ENCODE measurements at regions not wholly inside any gene's neighbourhood (a gene's known extent, or its start where the extent isn't known, plus 50 kb on each side); places are given as distances from the start of the nearest gene placed in this dataset.
"Not testable (repeated sequence)": the region's sequence is repeated elsewhere in the genome, so short reads cannot be mapped to it uniquely, and the experiment has no call there.

DNA sequence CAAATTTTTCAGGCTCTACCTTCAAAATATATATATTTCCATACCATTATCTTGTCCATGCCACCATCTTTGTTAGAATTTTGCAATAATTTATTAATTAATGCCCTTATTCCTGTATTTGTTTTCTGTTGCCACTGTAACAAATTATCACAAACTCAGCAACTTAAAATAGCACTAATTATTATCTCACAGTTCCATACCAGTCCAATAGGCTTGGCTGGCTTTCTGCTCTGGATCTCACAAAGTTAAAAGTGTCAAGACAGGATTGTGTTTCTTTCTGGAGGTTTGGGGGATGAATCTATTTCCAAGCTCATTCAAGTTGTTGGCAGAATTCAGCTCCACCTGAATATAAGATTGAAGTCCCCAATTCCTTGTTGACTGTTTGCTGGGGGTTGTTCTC, 58.6 kb upstream of the SLC38A4 start:
- DNase-seq (ENCODE audit: low spot score) = no peak

DNA sequence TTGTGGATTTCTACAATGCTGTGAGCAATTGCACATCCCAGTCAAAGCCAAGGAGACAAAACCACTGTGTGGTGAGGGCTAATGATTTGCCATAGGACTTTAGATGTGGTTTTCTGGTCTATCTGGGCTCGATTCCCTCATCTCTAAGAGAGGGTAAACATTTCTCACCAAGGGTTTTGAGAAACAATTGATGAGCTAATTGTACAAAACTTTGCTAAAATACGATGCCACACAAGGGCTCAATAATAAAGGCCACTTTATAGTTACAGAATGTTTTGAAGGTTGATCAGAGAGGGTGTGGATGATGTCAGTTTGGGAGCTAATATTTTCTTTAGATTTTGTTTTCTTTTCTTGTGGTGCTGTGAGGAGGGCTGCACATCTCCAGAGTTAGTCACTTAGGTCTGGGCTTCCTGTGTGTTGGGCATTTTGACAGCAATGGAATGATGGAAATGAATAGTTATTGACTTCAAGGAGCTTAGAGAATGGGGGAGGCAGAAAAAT, 60.8 kb upstream of the SLC38A4 start:
- DNase-seq (ENCODE audit: low spot score) = no peak

DNA sequence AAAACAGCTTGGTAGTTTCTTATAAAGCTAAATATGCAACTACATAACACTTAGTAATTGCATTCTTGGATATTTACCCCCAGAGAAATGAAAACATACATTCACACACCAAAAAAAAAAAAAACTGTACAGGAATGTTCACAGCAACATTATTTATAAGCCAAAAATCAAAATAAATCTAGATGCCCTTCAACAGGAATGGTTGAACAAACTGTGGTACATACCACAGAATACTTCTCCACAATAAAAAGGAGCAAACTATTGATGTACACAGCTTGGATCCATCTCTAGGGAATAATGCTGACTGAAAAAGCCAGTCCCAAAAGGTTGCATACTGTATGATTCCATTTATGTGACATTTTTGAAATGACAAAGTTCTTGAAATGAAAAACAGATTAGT, 62.1 kb upstream of the SLC38A4 start:
- DNase-seq (ENCODE audit: low spot score) = no peak

DNA sequence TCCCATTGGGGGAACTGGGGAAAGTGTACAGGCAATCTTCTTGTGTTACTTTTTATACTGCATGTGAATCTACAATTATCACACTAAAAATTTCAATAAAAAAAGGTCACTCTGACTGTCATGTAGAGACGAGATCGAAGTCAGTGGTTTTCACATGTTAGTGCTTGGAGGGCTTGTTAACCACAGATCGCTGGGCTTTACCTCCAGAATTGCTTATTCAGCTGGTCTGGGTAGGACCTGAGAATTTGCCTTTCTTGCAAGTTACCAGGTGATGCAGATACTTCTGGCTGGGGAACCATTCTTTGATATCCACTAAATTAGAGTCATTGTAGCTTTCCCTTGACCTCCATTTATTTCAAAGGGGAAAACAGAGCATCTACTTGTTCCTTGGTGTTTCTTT, 62.8 kb upstream of the SLC38A4 start:
- no peak for DNase-seq (ENCODE audit: low spot score)

DNA sequence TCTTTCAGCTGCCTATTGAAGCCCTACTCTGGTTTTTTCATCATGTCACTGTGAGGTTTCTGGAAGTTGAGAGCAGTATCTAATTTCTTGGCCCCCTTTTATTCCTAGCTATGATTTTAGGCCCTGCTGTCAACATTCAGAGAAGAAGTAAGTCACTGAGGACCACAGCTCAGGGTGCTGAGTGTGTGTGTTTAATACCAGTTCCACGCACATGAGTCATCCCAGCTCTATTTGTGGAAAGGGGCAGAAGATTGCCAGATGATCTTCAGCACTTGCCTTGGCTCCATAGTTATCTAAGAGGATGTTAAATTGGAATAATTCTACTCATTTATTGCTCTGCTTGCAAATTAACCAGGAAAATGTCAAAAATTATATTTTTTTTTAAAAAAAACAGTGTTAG, 65.5 kb upstream of the SLC38A4 start:
- DNase-seq (ENCODE audit: low spot score) = no peak

DNA sequence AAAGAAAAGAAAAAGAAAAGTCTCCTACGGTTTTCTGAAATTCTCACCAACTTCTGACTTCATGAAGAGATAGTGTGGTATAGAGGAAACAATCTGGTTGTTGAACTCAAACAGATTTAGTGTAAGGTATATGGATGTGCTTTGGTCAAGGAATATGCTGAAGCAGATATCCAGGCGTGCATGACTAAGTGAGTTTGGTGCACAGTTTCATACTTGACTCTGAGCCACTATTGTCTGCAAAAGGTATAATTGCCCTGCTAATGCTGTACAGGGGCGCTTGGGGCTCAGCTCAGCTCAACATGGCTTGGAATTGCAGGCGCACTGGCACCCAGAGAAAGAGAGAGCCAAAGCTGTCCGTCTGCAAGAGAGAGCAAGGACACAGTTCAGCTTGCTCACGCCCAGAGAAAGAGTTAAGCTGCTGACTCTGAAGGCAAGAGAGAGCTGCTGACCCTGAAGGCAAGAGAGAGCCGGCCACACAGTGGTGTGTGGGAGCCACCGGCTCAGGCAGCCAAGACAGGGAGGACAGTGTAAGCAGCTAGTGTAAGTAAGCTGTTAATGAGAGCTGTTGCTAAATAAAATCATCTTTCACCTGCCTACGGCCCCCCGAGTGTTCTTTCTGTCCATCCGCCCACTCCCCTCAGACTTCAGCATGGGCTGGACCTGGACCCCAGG, 66.4 kb upstream of the SLC38A4 start:
- DNase-seq (ENCODE audit: low spot score) = no peak

DNA sequence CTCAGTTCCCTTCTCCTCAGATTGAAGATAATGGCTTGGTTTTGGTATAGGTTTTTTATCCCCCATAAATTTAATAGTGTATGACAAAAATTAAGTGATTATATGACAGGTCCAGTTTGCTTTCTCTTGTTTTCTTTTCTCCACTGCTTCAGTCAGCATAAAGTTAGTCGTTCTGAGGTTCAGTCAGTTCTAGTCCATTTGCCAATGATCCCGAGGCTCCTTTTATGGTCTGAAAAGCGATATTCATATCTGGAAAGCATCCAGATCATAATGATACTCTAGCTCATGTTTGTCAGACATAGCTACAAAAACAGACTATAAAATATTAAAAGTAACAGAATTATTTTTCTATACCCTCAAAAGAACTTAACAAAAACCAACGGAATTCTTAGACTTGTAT, 67.1 kb upstream of the SLC38A4 start:
- DNase-seq (ENCODE audit: low spot score) = no peak

DNA sequence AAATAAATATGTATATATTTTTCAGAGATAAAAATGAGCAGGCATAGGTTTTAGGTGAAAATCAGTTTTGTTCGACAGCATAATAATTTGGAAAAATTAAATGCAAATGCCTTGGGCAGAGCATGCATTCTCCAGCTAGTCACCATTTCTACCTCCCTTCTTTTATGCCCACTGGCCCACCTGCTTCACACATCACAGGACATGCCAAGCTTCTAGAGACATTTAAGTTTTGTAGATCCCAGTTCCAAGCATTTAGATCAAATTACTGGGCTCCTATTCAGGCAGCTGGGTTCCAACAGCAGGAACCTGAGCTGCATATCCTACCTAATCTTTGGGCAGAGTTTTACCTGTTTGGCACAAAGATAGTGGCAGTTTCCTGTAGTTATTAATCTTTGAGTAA, 67.6 kb upstream of the SLC38A4 start:
- no peak for DNase-seq (ENCODE audit: low spot score)

DNA sequence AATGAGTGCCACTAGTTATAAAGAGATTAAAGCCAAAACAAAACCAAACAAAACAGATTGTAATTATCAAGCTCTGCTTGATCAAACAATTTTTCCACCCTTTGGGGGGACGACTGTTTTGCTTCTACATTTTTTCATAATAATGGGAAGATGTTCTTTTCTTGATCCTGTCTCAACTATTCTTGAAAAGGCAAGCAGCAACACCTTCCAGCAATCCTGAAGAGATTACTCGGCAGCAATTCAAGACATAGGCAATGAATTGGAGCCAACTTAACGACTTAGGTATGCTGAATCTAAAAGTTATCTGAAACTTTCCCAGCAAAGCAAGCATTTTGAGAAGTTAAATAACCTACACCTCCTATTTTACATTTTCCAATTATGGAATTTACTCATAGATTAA, 69.9 kb upstream of the SLC38A4 start:
- no peak for DNase-seq (ENCODE audit: low spot score)

DNA sequence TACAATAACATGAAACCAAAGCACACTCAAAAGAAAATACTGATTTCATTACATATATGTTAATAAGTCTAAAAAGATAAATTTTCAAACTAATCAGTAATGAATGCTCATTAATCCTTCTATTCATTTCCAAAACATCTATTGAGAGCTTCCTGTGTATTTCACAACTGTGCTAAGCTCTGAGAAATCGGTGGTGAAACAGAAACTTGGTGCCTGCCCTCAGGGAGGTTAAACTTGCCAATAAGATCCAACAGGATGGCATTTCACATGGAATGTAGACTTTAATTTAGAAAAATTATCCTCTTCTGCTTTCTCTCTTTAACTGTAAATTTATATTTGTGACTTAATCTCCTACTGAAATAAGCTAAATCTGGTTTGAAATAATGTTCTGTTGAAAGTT, 70.9 kb upstream of the SLC38A4 start:
- DNase-seq (ENCODE audit: low spot score) = no peak

DNA sequence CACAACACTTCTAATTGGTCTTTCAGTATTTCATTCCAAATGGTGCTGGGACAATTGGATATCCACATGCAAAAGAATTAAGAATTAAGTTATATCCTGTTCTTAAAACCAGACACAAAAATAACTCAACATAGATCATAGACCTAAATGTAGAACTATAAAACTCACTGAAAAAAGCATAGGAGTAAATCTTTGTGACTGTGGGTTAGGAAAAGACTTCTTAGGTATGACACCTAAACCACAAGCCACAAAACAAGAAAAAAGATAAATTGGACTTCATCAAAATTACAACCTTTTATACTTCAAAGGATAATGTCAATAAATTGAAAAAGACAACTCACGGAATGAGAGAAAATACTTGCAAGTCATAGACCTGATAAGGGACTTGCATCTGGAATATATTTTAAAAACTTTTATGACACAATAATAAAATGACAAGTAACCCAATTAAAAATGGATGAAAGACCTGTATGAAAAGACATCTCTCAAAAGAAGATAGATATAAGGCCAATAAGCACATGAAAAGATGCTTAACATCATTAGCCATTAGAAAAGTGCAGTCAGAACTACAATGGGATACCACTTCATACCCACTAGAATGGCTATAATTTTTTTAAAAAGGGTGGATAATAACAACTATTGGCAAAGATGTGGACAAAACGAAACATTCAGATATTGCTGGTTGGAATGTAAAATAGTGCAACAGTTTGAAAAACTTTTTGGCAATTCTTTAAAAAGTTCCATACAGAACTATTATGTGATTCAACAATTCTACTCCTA, 72.5 kb upstream of the SLC38A4 start:
- DNase-seq (ENCODE audit: low spot score) = no peak

DNA sequence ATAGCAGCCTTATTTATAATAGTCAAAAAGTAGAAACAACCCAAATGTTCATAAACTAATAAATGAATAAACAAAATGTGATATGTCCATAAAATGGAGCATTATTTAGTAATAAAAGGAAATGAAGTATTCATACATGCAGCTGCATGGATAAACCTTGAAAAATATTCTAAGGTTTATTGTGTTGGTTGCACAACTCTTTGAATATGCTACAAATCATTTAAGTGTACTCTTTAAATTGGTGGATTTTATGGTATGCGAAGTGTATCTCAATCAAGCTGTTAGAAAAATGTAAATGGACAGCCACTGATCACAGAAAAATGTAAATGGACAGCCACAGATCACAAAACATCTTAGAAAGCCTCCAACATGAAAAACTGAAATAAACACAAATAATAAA, 73.2 kb upstream of the SLC38A4 start:
- DNase-seq (ENCODE audit: low spot score) = no peak

DNA sequence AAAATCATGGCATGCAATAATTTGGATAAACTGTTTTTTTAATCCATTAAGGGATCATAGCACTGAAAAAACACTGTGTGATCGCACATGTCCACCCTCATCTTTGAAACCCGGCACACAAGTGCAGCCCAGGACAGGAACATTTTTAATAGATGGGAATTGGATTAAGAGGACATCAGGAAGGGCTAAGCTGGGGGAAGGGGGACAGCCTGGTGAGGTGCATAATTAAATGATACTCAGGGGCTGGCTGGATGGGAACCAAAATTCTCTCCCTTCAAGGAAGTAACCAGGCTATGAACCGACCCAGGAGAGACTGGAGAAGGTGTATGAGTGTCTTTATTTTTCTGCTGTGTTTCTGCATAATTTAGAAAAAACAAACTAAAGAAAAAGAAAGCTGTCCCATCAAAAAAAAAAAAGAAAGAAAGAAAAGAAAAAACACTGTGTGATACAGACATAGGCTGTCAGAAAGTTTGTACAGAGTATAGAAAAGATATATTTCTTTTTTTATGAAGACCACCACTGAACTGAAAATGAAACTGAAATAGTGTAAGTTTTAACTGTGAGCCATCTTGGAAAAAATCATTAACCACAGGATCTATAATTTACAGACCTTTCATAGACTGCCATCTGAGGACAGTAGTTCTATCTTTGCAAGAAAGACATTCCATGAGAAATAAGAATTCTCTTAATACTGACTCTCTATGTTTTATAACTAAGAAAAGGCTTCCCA, 75.1 kb upstream of the SLC38A4 start:
- no peak for DNase-seq (ENCODE audit: low spot score)

DNA sequence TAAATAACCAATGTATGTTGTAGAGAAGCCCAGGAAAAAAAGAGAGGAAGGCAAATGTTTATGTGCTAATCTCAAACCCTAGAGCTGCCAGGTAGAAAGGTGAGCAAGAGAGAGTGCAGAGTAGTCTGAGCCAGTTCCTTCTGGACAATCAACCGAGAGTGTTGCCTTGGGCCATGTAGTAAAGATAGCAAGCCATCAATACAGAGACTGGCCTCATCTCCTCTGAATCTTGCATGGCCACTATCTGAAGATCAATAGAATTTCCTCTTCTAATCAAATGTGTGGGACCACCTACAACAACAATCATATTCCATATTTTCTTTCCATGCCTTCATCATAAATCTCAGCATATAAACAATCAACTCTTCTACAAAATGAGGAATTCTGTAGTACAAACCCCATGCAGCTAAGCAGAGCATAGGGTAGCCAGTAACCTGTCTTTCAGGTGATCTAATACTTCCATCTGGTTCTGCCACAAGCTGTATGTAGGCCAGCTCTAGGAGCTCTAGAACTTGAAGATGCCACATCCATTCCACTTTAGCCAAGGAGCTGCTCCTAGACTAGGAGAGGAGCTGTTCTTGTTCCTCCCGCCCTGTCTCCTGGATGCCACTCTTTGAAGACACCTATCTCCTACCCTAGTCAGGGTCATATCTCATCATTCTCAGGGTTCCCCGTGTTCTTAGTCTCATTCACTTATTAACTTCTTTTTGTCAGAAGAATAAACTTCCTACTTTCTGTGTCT, 75.8 kb upstream of the SLC38A4 start:
- DNase-seq (ENCODE audit: low spot score) = no peak

DNA sequence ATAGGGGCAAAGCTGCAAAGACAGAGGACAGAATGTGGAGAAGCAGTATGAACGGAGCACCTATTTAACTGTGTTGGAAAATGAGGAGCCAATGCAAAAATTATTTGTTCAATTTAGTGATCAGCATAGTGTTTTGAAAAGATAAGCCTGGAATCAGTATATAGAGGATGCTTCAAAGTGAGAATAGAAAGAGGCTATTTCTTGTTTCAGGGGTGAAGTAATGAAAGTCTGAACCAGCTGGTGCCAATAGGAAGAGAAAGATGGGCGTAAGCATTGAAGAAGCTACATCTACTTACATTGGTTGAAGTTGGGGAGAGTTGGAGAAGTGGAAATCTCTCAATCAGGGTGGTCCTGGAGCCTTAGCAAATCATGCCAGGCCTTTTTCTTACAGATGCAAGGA, 77.3 kb upstream of the SLC38A4 start:
- no peak for DNase-seq (ENCODE audit: low spot score)

DNA sequence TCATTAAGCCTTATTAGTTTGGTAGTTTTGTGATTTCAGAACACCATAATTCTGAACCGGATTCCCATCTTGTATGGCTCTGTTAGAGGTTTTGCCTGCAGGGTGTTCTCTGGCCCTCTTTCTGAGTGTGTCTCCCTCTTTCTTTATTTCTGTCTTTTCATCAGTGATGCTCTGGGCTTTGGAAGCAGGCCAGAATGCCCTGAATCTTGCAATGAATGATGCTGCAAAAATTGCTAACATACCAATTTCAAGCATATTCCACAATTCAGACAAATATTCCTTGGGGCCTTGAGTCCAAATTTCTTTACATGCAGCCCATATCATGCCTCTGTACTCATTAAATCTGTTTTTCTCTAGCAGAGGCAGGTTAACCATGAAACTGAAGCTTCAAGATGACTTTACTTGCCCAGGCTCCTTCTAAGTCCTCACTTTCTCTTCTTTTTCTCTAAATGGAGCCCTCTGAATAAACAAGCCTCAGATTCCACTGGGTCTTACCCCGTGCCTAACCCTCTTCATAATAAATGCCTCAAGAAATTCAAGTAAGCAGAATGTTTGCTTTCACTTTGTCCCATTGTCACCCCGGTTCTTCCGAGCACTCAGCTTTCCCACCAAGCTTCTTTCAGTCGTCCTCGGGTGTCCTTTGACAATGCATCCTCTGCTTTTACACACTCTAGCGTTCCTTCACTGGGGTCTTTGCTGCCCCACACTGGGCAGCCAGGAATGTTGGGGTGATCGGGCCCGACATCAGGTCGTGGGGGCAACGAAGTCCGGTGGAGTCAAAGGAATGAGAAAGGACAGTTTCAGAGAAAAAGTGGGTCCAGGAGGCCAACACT, 78.8 kb upstream of the SLC38A4 start:
- DNase-seq (ENCODE audit: low spot score) = no peak

DNA sequence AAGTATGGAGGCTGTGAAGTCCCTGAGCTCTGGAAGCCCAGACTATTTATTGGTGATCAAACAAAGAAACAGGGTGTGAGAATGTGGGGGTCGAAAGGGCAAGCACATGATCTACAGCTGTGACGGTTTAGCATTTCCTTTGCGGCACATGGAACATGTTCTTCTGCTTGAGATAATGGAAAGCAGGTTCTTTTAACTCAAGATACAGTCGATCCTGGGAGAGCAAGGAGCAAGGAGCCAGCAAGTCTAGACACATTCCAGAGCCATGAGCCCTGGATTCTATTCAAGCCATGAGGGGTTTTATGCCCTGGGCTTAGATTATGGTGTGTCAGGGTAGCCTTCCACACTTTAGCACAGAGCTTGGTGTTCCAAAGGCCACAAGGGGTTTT, 79.4 kb upstream of the SLC38A4 start:
- not testable (repeated sequence) for DNase-seq (ENCODE audit: low spot score)

DNA sequence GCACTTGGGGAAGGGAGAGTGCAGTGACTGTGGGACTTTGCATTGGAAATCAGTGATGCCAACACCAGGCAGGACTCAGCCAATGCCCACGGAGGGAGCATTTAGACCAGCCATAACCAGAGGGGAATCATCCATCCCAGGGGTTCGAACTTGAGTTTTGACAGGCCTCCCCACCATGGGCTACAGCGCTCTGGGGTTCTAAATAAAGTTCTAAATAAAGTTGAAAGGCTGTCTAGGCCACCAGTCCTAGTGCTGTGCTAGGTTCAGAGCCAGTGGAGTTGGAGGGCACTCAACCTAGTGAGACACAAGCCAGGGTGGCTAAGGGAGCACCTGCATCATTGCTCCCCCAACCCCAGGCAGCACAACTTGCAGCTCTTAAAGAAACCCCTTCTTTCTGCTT, 82.0 kb upstream of the SLC38A4 start:
- no peak for DNase-seq (ENCODE audit: low spot score)

DNA sequence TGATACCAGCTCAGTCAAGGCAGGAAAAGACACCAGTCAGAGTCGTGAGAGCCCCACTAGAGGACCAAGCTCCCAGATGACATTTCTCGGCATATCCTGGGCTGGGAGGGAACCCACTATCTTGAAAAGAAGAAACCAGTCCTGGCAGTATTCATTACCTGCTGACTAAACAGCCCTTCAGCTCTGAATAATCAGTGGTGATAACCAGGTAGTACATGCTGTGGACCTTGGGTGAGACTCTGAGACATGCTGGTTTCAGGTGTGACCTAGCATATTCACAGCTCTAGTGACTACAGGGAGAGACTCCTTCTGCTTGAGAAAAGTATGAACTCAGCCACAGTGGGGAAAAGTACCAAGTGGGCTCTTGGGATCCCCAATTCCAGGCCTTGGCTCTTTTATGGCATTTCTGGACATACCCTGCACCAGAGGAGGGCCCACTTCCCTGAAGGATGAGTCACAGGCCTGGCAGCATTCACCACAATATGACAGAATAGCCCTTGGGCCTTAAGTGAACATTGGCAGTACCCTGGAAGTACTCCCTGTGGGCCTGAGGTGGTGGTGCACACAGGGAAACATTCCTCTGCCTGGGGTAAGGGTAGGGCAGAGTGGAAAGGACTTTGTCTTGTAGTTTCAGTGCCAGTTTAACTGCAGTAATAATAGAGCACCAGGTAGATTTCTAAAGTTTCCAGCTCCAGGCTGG, 82.6 kb upstream of the SLC38A4 start:
- DNase-seq (ENCODE audit: low spot score) = no peak

DNA sequence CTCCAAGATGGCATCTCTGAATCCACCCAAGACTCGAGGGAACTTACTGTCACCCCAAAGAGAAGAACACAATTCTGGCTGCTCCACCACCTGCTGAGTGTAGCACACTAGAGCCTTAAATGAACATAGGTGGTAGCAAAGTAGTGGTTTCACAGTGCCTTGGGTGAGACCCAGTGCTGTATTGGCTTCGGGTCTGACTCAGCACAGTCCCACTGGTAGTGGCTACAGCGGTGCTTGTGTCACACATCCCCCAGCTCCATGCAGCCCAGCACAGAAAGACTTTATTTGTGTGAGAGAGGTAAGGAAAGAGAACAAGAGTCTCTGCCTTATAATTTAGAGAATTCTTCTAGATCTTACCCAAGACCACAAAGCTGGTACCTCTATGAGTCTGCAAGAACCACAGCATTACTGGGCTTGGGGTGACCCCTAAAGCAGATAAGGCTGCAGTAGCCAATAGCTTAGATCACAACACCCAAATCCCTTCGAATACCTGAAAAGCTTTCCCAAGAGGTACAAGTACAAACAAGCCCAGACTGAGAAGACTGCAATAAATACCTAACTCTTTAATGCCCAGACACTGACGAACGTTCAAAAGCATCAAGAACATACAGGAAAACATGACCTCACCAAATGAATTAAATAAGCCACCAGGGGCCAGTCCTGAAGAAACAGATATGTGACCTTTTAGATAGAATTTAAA, 83.3 kb upstream of the SLC38A4 start:
- no peak for DNase-seq (ENCODE audit: low spot score)

All from iPS-NIHi11 (cell line).